Activated CD4-positive, alpha-beta T cell treated with anti-CD3 and anti-CD28 coated beads for 36 hours (primary cell): ENCODE measurements at regions not wholly inside any gene's neighbourhood (a gene's known extent, or its start where the extent isn't known, plus 50 kb on each side); places are given as distances from the start of the nearest gene placed in this dataset.

Source experiments
- ATAC-seq: fragments of 200-7000 bp; cut with Tn5 transposase; one replicate; pipeline ENCODE4 v1.10.0; 2021; ENCODE audit warnings: mild to moderate bottlenecking, moderate library complexity
- CTCF ChIA-PET: fragments of 350-600 bp; sonication (Branson Sonifier 250); formaldehyde crosslinking; loops from one replicate; lab custom pipeline; 2021; ENCODE audit warnings: antibody characterized with exemption; lab: Charles Lee
- POLR2A ChIA-PET: fragments of 350-600 bp; sonication (Branson Sonifier 250); formaldehyde crosslinking; loops from one replicate; lab custom pipeline; 2021; ENCODE audit warnings: antibody characterized with exemption, inconsistent platforms; lab: Charles Lee
- DNase-seq: peaks from one replicate; pipeline ENCODE4 v3.0.0-alpha.2; 2020
- H3K27ac Mint-ChIP-seq: one replicate; pipeline ENCODE4 v1.8.0; 2021; ENCODE audit warnings: mixed read lengths
- H3K27me3 Mint-ChIP-seq: one replicate; pipeline ENCODE4 v1.8.0; 2021; ENCODE audit warnings: mixed read lengths
- H3K36me3 Mint-ChIP-seq: one replicate; pipeline ENCODE4 v1.8.0; 2021; ENCODE audit warnings: low read depth, mixed read lengths
- H3K4me1 Mint-ChIP-seq: one replicate; pipeline ENCODE4 v1.8.0; 2021; ENCODE audit warnings: mixed read lengths
- H3K4me3 Mint-ChIP-seq: one replicate; pipeline ENCODE4 v1.8.0; 2021; ENCODE audit warnings: mild to moderate bottlenecking, moderate library complexity, mixed read lengths
- H3K9me3 Mint-ChIP-seq: one replicate; pipeline ENCODE4 v1.8.0; 2021; ENCODE audit warnings: low read depth, mixed read lengths
- intact Hi-C, 2 experiments: fragments of 100-400 bp; cut with DNase I in 1 of 2; cut with micrococcal nuclease in 1 of 2; formaldehyde crosslinking; loops; one replicate each; pipeline versions ENCODE4 v1.14.2 to v1.15.1; 2022 to 2024; cut with DNase I, micrococcal nuclease

- no peak overlapping the region for H3K4me3 Mint-ChIP-seq
- H3K4me1 Mint-ChIP-seq = no peaks in the 10 kb centered on the region
- intact Hi-C loops = no loop called here
- ChIA-PET POLR2A (no interaction called here), CTCF (interaction anchor here (0.6 kb wide), 2 partner anchors 450 to 540 kb away, joined by 3 read pairs; no protein-coding TSS in a partner anchor)
- DNase-seq (no peak), ATAC-seq (no peak)
- H3K27ac Mint-ChIP-seq = no peak overlapping the region
- peaks cover 24% of the 10 kb centered on the region for H3K9me3 Mint-ChIP-seq
- H3K36me3 Mint-ChIP-seq = no peaks in the 10 kb centered on the region
- peaks cover 15% of the 10 kb centered on the region for H3K27me3 Mint-ChIP-seq
Observed at GRCh38 chr3:193754719-193755118, 161.7 kb downstream of the OPA1 start.

GRCh38 chr3:193756536-193756935 lies 163.5 kb downstream of the OPA1 start:
- intact Hi-C loops = no loop called here
- Mint-ChIP-seq H3K4me3 (no peak overlapping the region), H3K9me3 (peaks cover 22% of the 10 kb centered on the region)

GRCh38 chr3:193757457-193757856 lies 164.4 kb downstream of the OPA1 start:
- ATAC-seq (no peak), DNase-seq (no peak)
- H3K9me3 Mint-ChIP-seq = peaks cover 22% of the 10 kb centered on the region
- H3K36me3 Mint-ChIP-seq = no peaks in the 10 kb centered on the region
- ChIA-PET CTCF (no interaction called here), POLR2A (no interaction called here)
- H3K4me1 Mint-ChIP-seq = no peaks in the 10 kb centered on the region
- H3K27ac Mint-ChIP-seq = no peak overlapping the region
- H3K4me3 Mint-ChIP-seq = no peak overlapping the region
- H3K27me3 Mint-ChIP-seq = peaks cover 11% of the 10 kb centered on the region
- intact Hi-C loops = no loop called here

More at GRCh38 chr3:193756536-193756935, 163.5 kb downstream of the OPA1 start:
- Mint-ChIP-seq H3K27ac (no peak overlapping the region), H3K36me3 (no peaks in the 10 kb centered on the region), H3K27me3 (peaks cover 15% of the 10 kb centered on the region), H3K4me1 (no peaks in the 10 kb centered on the region)
- CTCF ChIA-PET = interaction anchor here (0.8 kb wide), 1 partner anchor 25 kb away, joined by 5 read pairs; no protein-coding TSS in a partner anchor
- DNase-seq = no peak
- POLR2A ChIA-PET = no interaction called here
- ATAC-seq = no peak

- H3K36me3 Mint-ChIP-seq = no peaks in the 10 kb centered on the region
- peaks cover 5% of the 10 kb centered on the region for H3K27me3 Mint-ChIP-seq
- DNase-seq (no peak), ATAC-seq (no peak)
- intact Hi-C loops = no loop called here
- no peak overlapping the region for H3K4me3 Mint-ChIP-seq
- no peak overlapping the region for H3K27ac Mint-ChIP-seq
- CTCF ChIA-PET = no interaction called here
- POLR2A ChIA-PET = no interaction called here
- H3K4me1 Mint-ChIP-seq = no peaks in the 10 kb centered on the region
- H3K9me3 Mint-ChIP-seq = peaks cover 10% of the 10 kb centered on the region
Observed at GRCh38 chr3:193761969-193762368, 169.0 kb downstream of the OPA1 start.

GRCh38 chr3:193762657-193763056 lies 169.6 kb downstream of the OPA1 start:
- no peaks in the 10 kb centered on the region for H3K4me1 Mint-ChIP-seq
- intact Hi-C loops = no loop called here
- peaks cover 5% of the 10 kb centered on the region for H3K9me3 Mint-ChIP-seq
- DNase-seq (no peak), ATAC-seq (no peak)
- H3K4me3 Mint-ChIP-seq = no peak overlapping the region
- H3K36me3 Mint-ChIP-seq = no peaks in the 10 kb centered on the region
- POLR2A ChIA-PET = no interaction called here
- H3K27me3 Mint-ChIP-seq = peaks cover 5% of the 10 kb centered on the region
- CTCF ChIA-PET = interaction anchor here (0.6 kb wide), 1 partner anchor 227 kb away, joined by 5 read pairs; no protein-coding TSS in a partner anchor
- H3K27ac Mint-ChIP-seq = no peak overlapping the region

GRCh38 chr3:193764959-193765358 lies 172.0 kb downstream of the OPA1 start:
- Mint-ChIP-seq H3K4me3 (no peak overlapping the region), H3K27me3 (peaks cover 3% of the 10 kb centered on the region), H3K27ac (no peak overlapping the region), H3K9me3 (no peaks in the 10 kb centered on the region), H3K36me3 (no peaks in the 10 kb centered on the region), H3K4me1 (no peaks in the 10 kb centered on the region)
- no peak for ATAC-seq
- DNase-seq = no peak
- intact Hi-C loops = no loop called here
- ChIA-PET CTCF (interaction anchor here (4.3 kb wide), 1 partner anchor 15 kb away, joined by 23 read pairs; no protein-coding TSS in a partner anchor), POLR2A (no interaction called here)

GRCh38 chr3:193767353-193768069 lies 174.5 kb downstream of the OPA1 start:
- H3K4me1 Mint-ChIP-seq = no peaks in the 10 kb centered on the region
- DNase-seq (no peak), ATAC-seq (no peak)
- H3K9me3 Mint-ChIP-seq = no peaks in the 10 kb centered on the region
- H3K27me3 Mint-ChIP-seq = peaks cover 3% of the 10 kb centered on the region
- CTCF ChIA-PET = interaction anchor here (0.6 to 4.3 kb wide), 5 partner anchors 9 to 464 kb away, joined by 3 to 23 read pairs (median 3); no protein-coding TSS in a partner anchor
- no peak overlapping the region for H3K27ac Mint-ChIP-seq
- intact Hi-C loops = no loop called here
- H3K36me3 Mint-ChIP-seq = no peaks in the 10 kb centered on the region
- POLR2A ChIA-PET = no interaction called here
- no peak overlapping the region for H3K4me3 Mint-ChIP-seq

GRCh38 chr3:193768070-193768394 lies 175.0 kb downstream of the OPA1 start:
- ATAC-seq (no peak), DNase-seq (no peak)
- ChIA-PET POLR2A (interaction anchor here (0.5 kb wide), 1 partner anchor 53 kb away, joined by 3 read pairs; no protein-coding TSS in a partner anchor), CTCF (interaction anchor here (0.6 to 4.3 kb wide), 3 partner anchors 12 to 464 kb away, joined by 3 to 23 read pairs (median 3); no protein-coding TSS in a partner anchor)
- no peaks in the 10 kb centered on the region for H3K36me3 Mint-ChIP-seq
- intact Hi-C loops = no loop called here
- H3K9me3 Mint-ChIP-seq = no peaks in the 10 kb centered on the region
- H3K27me3 Mint-ChIP-seq = peaks cover 2% of the 10 kb centered on the region
- H3K4me1 Mint-ChIP-seq = no peaks in the 10 kb centered on the region
- H3K27ac Mint-ChIP-seq = no peak overlapping the region
- no peak overlapping the region for H3K4me3 Mint-ChIP-seq

- DNase-seq (no peak), ATAC-seq (peak; percentile 63)
- H3K4me3 Mint-ChIP-seq = no peak overlapping the region
- no peak overlapping the region for H3K27ac Mint-ChIP-seq
- H3K36me3 Mint-ChIP-seq = no peaks in the 10 kb centered on the region
- ChIA-PET POLR2A (no interaction called here), CTCF (interaction anchor here (1.3 kb wide), 1 partner anchor 546 kb away, joined by 7 read pairs; no protein-coding TSS in a partner anchor)
- no peaks in the 10 kb centered on the region for H3K4me1 Mint-ChIP-seq
- no peaks in the 10 kb centered on the region for H3K9me3 Mint-ChIP-seq
- H3K27me3 Mint-ChIP-seq = peaks cover 2% of the 10 kb centered on the region
- intact Hi-C loops = no loop called here
Observed at GRCh38 chr3:193769437-193769836, 176.4 kb downstream of the OPA1 start.

GRCh38 chr3:193771011-193771652 lies 178.1 kb downstream of the OPA1 start:
- H3K36me3 Mint-ChIP-seq = no peaks in the 10 kb centered on the region
- H3K4me3 Mint-ChIP-seq = no peak overlapping the region
- ChIA-PET CTCF (no interaction called here), POLR2A (no interaction called here)
- H3K27ac Mint-ChIP-seq = no peak overlapping the region
- H3K27me3 Mint-ChIP-seq = peaks cover 5% of the 10 kb centered on the region
- intact Hi-C loops = no loop called here
- ATAC-seq (no peak), DNase-seq (no peak)
- no peaks in the 10 kb centered on the region for H3K9me3 Mint-ChIP-seq
- no peaks in the 10 kb centered on the region for H3K4me1 Mint-ChIP-seq

- H3K4me3 Mint-ChIP-seq = no peak overlapping the region
- ChIA-PET CTCF (no interaction called here), POLR2A (no interaction called here)
Observed at GRCh38 chr3:193771653-193772421, 178.8 kb downstream of the OPA1 start.

More at GRCh38 chr3:193771653-193772421, 178.8 kb downstream of the OPA1 start:
- H3K27me3 Mint-ChIP-seq = peaks cover 5% of the 10 kb centered on the region
- no peak for DNase-seq
- no peaks in the 10 kb centered on the region for H3K36me3 Mint-ChIP-seq
- no peak for ATAC-seq
- intact Hi-C loops = no loop called here
- peaks cover 6% of the 10 kb centered on the region for H3K4me1 Mint-ChIP-seq
- no peaks in the 10 kb centered on the region for H3K9me3 Mint-ChIP-seq
- H3K27ac Mint-ChIP-seq = no peak overlapping the region
